ENCODE measurements at regions not wholly inside any gene's neighbourhood (a gene's known extent, or its start where the extent isn't known, plus 50 kb on each side); places are given as distances from the start of the nearest gene placed in this dataset.
A peak's percentile ranks its signal among the peaks of the same experiment; 100 is the strongest.

- no peaks in the 10 kb centered on the region for H3K4me1 ChIP-seq (ENCODE audit: insufficient read depth, low read length)
- ATAC-seq (peak; percentile 87), DNase-seq (ENCODE audit: low spot score) (no peak), FAIRE-seq (no peak)
- H3K4me3 ChIP-seq (replicated peaks in 1 of 3; ENCODE audit: insufficient read depth in 1 of 3, low read depth in 2 of 3, low read length in 3 of 3): no peak overlapping the region
- no TSS peak for BruUV-seq (replicated peaks)
- no peak overlapping the region for H3K4me2 ChIP-seq (ENCODE audit: low read depth, low read length)
- 19% methylated on average over 12 of the region's 12 CpGs for WGBS (ENCODE audit: low lambda C conversion rate)
- in situ Hi-C loops (cut with HindIII; ENCODE audit: extremely low pct_ligation_motif_present, low pct_unique_long_range_greater_than_20kb) (loop anchor here (25.0 kb wide), 1 partner anchor 709 kb away; the partner anchor contains the start of genes TSPO2 and UNC5CL), intact Hi-C loops (cut with micrococcal nuclease; ENCODE audit: unreplicated experiment) (loop anchor here (5.0 to 10.0 kb wide), 2 partner anchors 519 to 736 kb away; no protein-coding TSS in a partner anchor)
- POLR2A ChIA-PET: no interaction called here
- no peaks in the 10 kb centered on the region for H4K20me1 ChIP-seq (ENCODE audit: insufficient read depth, low read length)
- H3K36me3 ChIP-seq (replicated peaks in 1 of 2; ENCODE audit: control insufficient read depth in 1 of 2, insufficient read depth in 2 of 2, low read length in 2 of 2): no peaks in the 10 kb centered on the region
- peaks cover under 1 to 3% of the 10 kb centered on the region in 2 experiments; a peak in 1 of 5 replicates for H3K27me3 ChIP-seq (ENCODE audit: control insufficient read depth in 1 of 2, insufficient read depth in 2 of 2, low read length in 2 of 2)
- peak; percentile 59 for TF ChIP-seq RAD21 (CRISPR knock-in tag; IDR thresholded peaks at IDR 0.05)
- TF ChIP-seq STAG1 (CRISPR knock-in tag; IDR thresholded peaks at IDR 0.05): peak; percentile 85
- TF ChIP-seq ZEB1 (IDR thresholded peaks at IDR 0.05; ENCODE audit: insufficient replicate concordance, low read depth): peak; percentile 93
- TF ChIP-seq MNT (IDR thresholded peaks at IDR 0.05): no peak
- peak; percentile 90 for TF ChIP-seq CTCF (CRISPR knock-in tag; IDR thresholded peaks at IDR 0.05)
- TF ChIP-seq HNF1B (CRISPR knock-in tag; IDR thresholded peaks at IDR 0.05): 0 out of 2 replicates have a peak, but pooled peaks have one; percentile 21
- TF ChIP-seq ZC3H13 (CRISPR knock-in tag; IDR thresholded peaks at IDR 0.05): no peak
- no peak overlapping the region for H3K27ac ChIP-seq (ENCODE audit: extremely low read length, insufficient read depth, low read length)
- H3K9me3 ChIP-seq (ENCODE audit: low read length): no peaks in the 10 kb centered on the region
- H2AFZ ChIP-seq (ENCODE audit: low read length): no peak overlapping the region
- CTCF ChIA-PET (ENCODE audit: low intra/inter-chr PET ratio, low total read pairs): interaction anchor here (1.6 to 1.9 kb wide), 2 partner anchors 259 to 517 kb away, joined by 4 to 5 read pairs; partner anchors contain the start of gene LRFN2
- H3K9ac ChIP-seq (ENCODE audit: insufficient read depth, low read depth, low read length): no peak overlapping the region
- H3K79me2 ChIP-seq (ENCODE audit: insufficient read depth, low read length): no peaks in the 10 kb centered on the region
Measured at GRCh38 chr6:40328386-40328985, 258.7 kb downstream of the LRFN2 start.
